Gastroesophageal sphincter (tissue), 3 donors: ENCODE measurements at regions not wholly inside any gene's neighbourhood (a gene's known extent, or its start where the extent isn't known, plus 50 kb on each side); places are given as distances from the start of the nearest gene placed in this dataset.

Experiments
- EP300 ChIP-seq: sonication (generic); formaldehyde crosslinking; IDR thresholded peaks from one replicate; pipeline ENCODE4 v1.6.1; 2017; ENCODE audit warnings: antibody characterized with exemption, mild to moderate bottlenecking
- POLR2A ChIP-seq, 2 donors: fragments of 450-650 bp; IDR thresholded peaks; one replicate each; pipeline ENCODE4 v1.6.1; 2017; ENCODE audit warnings: antibody characterized with exemption in 2 of 2, mild to moderate bottlenecking in 2 of 2, moderate library complexity in 1 of 2
- POLR2AphosphoS5 ChIP-seq: sonication (generic); formaldehyde crosslinking; IDR thresholded peaks from one replicate; pipeline ENCODE4 v1.6.1; 2017; ENCODE audit warnings: antibody characterized with exemption
- TF ChIP-seq, protein P1 (sequence below), 4 experiments: fragments of 200-600 bp in 2 of 4; fragments of 450-650 bp in 2 of 4; sonication (generic) in 1 of 4; IDR thresholded peaks; one replicate each; pipeline ENCODE4 v1.5.1; 2017 to 2019; ENCODE audit warnings: antibody characterized with exemption in 4 of 4, mild to moderate bottlenecking in 2 of 4, moderate library complexity in 2 of 4

- TF ChIP-seq, protein P1, sequence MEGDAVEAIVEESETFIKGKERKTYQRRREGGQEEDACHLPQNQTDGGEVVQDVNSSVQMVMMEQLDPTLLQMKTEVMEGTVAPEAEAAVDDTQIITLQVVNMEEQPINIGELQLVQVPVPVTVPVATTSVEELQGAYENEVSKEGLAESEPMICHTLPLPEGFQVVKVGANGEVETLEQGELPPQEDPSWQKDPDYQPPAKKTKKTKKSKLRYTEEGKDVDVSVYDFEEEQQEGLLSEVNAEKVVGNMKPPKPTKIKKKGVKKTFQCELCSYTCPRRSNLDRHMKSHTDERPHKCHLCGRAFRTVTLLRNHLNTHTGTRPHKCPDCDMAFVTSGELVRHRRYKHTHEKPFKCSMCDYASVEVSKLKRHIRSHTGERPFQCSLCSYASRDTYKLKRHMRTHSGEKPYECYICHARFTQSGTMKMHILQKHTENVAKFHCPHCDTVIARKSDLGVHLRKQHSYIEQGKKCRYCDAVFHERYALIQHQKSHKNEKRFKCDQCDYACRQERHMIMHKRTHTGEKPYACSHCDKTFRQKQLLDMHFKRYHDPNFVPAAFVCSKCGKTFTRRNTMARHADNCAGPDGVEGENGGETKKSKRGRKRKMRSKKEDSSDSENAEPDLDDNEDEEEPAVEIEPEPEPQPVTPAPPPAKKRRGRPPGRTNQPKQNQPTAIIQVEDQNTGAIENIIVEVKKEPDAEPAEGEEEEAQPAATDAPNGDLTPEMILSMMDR (IDR thresholded peaks at IDR 0.05), result no peak
- TF ChIP-seq POLR2A (IDR thresholded peaks at IDR 0.05) (no peak), POLR2AphosphoS5 (no peak), EP300 (no peak)
Measured at GRCh38 chr6:25086500-25087091, 150.8 kb upstream of the RIPOR2 start.
